ENCODE measurements at regions not wholly inside any gene's neighbourhood (a gene's known extent, or its start where the extent isn't known, plus 50 kb on each side); places are given as distances from the start of the nearest gene placed in this dataset.
A peak's percentile ranks its signal among the peaks of the same experiment; 100 is the strongest.

GRCh38 chr14:34931206-34931605 lies 51.6 kb upstream of the SRP54 start:
- DNase-seq (ENCODE audit: low spot score): no peak
- ATAC-seq: peak; percentile 40

- ATAC-seq (no peak), DNase-seq (ENCODE audit: low spot score) (no peak)
Measured at GRCh38 chr14:34930591-34931091, 52.2 kb upstream of the SRP54 start.

DNA sequence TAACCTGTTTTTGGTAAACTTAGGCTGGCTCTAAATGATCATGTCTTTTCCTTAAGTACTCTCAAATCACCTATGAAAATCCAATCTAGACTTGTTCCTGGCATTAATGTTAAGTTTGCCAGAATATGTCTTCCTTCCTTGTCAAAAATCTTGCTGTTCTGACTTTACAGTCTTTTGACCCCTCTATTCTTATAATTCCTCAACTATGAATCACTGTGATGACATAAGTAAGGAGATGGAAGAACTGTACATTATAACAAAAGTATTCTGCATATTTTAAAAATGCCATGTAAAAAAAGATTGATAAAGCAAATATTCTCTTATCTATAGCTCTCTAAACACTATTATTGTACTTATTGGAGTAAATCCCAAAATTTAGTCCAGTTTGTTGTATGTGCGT lies 51.4 kb upstream of the BAZ1A start:
- ATAC-seq (no peak), DNase-seq (ENCODE audit: low spot score) (no peak)

All from left lobe of liver (tissue), 2 donors.